HCT116 (cell line): ENCODE measurements at regions not wholly inside any gene's neighbourhood (a gene's known extent, or its start where the extent isn't known, plus 50 kb on each side); places are given as distances from the start of the nearest gene placed in this dataset.

ENCODE experiments used
- CBX3 ChIP-seq: IDR thresholded peaks from 2 replicates; pipeline ENCODE4 v1.6.1; 2012; ENCODE audit warnings: low read depth
- EGR1 ChIP-seq: IDR thresholded peaks from 2 replicates; pipeline ENCODE4 v1.6.1; 2012; ENCODE audit warnings: low read depth
- ELF1 ChIP-seq: IDR thresholded peaks from 2 replicates; pipeline ENCODE4 v1.6.1; 2012; ENCODE audit warnings: low read depth, borderline replicate concordance
- POLR2A ChIP-seq: IDR thresholded peaks from 2 replicates; pipeline ENCODE4 v1.7.0; 2011; ENCODE audit warnings: borderline replicate concordance; ENCODE audit not compliant: insufficient read depth, insufficient read length; ENCODE audit errors: extremely low read depth
- SIN3A ChIP-seq: IDR thresholded peaks from 2 replicates; pipeline ENCODE4 v1.6.1; 2012; ENCODE audit warnings: low read depth
- TF ChIP-seq, protein P1 (sequence below), 3 experiments: fragments of 200-600 bp in 1 of 3; sonication (generic) in 1 of 3; IDR thresholded peaks in 2 of 3; conservative IDR thresholded peaks in 1 of 3; 2 replicates each; pipeline ENCODE4 v1.5.1; 2012 to 2017; ENCODE audit warnings: low read depth in 2 of 3, low read length in 2 of 3, antibody characterized with exemption in 1 of 3, borderline replicate concordance in 1 of 3, control low read depth in 1 of 3, mild to moderate bottlenecking in 1 of 3, mixed read lengths in 1 of 3, mixed run types in 1 of 3, moderate library complexity in 1 of 3; ENCODE audit not compliant: insufficient read depth in 1 of 3
- TF ChIP-seq, protein P2 (sequence below): IDR thresholded peaks from 2 replicates; pipeline ENCODE4 v1.6.1; 2012; ENCODE audit warnings: low read depth
- TF ChIP-seq, protein P3 (sequence below): IDR thresholded peaks from 2 replicates; pipeline ENCODE4 v1.6.1; 2012

DNA sequence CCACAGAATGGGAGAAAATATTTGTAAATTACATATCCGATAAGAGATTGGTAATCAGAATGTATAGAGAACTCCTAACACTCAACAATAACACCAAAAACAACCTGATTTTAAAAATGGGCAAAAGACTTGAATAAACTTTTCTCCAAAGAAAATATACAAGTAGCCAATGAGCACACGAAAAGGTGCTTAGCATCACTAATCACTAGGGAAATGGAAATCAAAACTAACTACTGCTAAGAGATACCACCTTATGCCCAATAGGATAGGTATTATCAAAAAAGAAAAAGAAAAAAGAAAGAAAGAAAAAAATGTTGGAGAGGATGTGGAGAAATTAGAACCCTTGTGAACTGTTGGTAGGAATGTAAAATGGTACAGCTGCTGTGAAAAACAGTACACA, 212.1 kb downstream of the TLR4 start:
- TF ChIP-seq, protein P1, sequence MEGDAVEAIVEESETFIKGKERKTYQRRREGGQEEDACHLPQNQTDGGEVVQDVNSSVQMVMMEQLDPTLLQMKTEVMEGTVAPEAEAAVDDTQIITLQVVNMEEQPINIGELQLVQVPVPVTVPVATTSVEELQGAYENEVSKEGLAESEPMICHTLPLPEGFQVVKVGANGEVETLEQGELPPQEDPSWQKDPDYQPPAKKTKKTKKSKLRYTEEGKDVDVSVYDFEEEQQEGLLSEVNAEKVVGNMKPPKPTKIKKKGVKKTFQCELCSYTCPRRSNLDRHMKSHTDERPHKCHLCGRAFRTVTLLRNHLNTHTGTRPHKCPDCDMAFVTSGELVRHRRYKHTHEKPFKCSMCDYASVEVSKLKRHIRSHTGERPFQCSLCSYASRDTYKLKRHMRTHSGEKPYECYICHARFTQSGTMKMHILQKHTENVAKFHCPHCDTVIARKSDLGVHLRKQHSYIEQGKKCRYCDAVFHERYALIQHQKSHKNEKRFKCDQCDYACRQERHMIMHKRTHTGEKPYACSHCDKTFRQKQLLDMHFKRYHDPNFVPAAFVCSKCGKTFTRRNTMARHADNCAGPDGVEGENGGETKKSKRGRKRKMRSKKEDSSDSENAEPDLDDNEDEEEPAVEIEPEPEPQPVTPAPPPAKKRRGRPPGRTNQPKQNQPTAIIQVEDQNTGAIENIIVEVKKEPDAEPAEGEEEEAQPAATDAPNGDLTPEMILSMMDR (IDR thresholded peaks at IDR 0.05 in 2 of 3, conservative IDR thresholded peaks at IDR 0.05 in 1 of 3; ENCODE audit: borderline replicate concordance in 1 of 3, insufficient read depth in 1 of 3, low read depth in 2 of 3, low read length in 2 of 3) = no peak
- no peak for TF ChIP-seq SIN3A
- TF ChIP-seq, protein P2, sequence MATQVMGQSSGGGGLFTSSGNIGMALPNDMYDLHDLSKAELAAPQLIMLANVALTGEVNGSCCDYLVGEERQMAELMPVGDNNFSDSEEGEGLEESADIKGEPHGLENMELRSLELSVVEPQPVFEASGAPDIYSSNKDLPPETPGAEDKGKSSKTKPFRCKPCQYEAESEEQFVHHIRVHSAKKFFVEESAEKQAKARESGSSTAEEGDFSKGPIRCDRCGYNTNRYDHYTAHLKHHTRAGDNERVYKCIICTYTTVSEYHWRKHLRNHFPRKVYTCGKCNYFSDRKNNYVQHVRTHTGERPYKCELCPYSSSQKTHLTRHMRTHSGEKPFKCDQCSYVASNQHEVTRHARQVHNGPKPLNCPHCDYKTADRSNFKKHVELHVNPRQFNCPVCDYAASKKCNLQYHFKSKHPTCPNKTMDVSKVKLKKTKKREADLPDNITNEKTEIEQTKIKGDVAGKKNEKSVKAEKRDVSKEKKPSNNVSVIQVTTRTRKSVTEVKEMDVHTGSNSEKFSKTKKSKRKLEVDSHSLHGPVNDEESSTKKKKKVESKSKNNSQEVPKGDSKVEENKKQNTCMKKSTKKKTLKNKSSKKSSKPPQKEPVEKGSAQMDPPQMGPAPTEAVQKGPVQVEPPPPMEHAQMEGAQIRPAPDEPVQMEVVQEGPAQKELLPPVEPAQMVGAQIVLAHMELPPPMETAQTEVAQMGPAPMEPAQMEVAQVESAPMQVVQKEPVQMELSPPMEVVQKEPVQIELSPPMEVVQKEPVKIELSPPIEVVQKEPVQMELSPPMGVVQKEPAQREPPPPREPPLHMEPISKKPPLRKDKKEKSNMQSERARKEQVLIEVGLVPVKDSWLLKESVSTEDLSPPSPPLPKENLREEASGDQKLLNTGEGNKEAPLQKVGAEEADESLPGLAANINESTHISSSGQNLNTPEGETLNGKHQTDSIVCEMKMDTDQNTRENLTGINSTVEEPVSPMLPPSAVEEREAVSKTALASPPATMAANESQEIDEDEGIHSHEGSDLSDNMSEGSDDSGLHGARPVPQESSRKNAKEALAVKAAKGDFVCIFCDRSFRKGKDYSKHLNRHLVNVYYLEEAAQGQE = no peak
- TF ChIP-seq POLR2A = no peak
- TF ChIP-seq EGR1 = no peak
- no peak for TF ChIP-seq ELF1
- TF ChIP-seq CBX3 = no peak
- TF ChIP-seq, protein P3, sequence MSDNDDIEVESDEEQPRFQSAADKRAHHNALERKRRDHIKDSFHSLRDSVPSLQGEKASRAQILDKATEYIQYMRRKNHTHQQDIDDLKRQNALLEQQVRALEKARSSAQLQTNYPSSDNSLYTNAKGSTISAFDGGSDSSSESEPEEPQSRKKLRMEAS = no peak
